HK-2 (cell line): ENCODE measurements at regions not wholly inside any gene's neighbourhood (a gene's known extent, or its start where the extent isn't known, plus 50 kb on each side); places are given as distances from the start of the nearest gene placed in this dataset.
A peak's percentile ranks its signal among the peaks of the same experiment; 100 is the strongest.

Experiments used
- DNase-seq: peaks from one replicate; pipeline ENCODE4 v3.0.0-alpha.2; 2018; ENCODE audit not compliant: unreplicated experiment

GRCh38 chr4:11769434-11769833 is 340.7 kb upstream of the HS3ST1 start:
- DNase-seq = no peak

- no peak for DNase-seq
Observed at GRCh38 chr4:11768251-11768972, 339.7 kb upstream of the HS3ST1 start.

GRCh38 chr4:11765849-11766453 is 337.3 kb upstream of the HS3ST1 start:
- peak; percentile 15 for DNase-seq

GRCh38 chr4:11748164-11748872 is 319.6 kb upstream of the HS3ST1 start:
- no peak for DNase-seq

- no peak for DNase-seq
Observed at GRCh38 chr4:11746734-11747133, 318.0 kb upstream of the HS3ST1 start.

GRCh38 chr4:11743976-11744375 is 315.3 kb upstream of the HS3ST1 start:
- no peak for DNase-seq

- no peak for DNase-seq
Observed at GRCh38 chr4:11743236-11743635, 314.5 kb upstream of the HS3ST1 start.

GRCh38 chr4:11741190-11741652 is 312.5 kb upstream of the HS3ST1 start:
- no peak for DNase-seq

- DNase-seq = no peak
Observed at GRCh38 chr4:11739992-11740391, 311.3 kb upstream of the HS3ST1 start.

GRCh38 chr4:11736978-11737377 is 308.3 kb upstream of the HS3ST1 start:
- no peak for DNase-seq

- DNase-seq = no peak
Observed at GRCh38 chr4:11735651-11736050, 307.0 kb upstream of the HS3ST1 start.

- no peak for DNase-seq
Observed at GRCh38 chr4:11732155-11732554, 303.5 kb upstream of the HS3ST1 start.

GRCh38 chr4:11730545-11730944 is 301.9 kb upstream of the HS3ST1 start:
- DNase-seq = no peak

GRCh38 chr4:11729548-11729947 is 300.9 kb upstream of the HS3ST1 start:
- no peak for DNase-seq

- DNase-seq = no peak
Observed at GRCh38 chr4:11727903-11728564, 299.3 kb upstream of the HS3ST1 start.

- no peak for DNase-seq
Observed at GRCh38 chr4:11724731-11725130, 296.0 kb upstream of the HS3ST1 start.

- DNase-seq = no peak
Observed at GRCh38 chr4:11722223-11722622, 293.5 kb upstream of the HS3ST1 start.

GRCh38 chr4:11720292-11720691 is 291.6 kb upstream of the HS3ST1 start:
- no peak for DNase-seq

GRCh38 chr4:11719879-11720278 is 291.2 kb upstream of the HS3ST1 start:
- no peak for DNase-seq

- DNase-seq = no peak
Observed at GRCh38 chr4:11715753-11716521, 287.2 kb upstream of the HS3ST1 start.

GRCh38 chr4:11710453-11711093 is 281.9 kb upstream of the HS3ST1 start:
- DNase-seq = no peak
